ENCODE measurements at regions not wholly inside any gene's neighbourhood (a gene's known extent, or its start where the extent isn't known, plus 50 kb on each side); places are given as distances from the start of the nearest gene placed in this dataset.

DNA sequence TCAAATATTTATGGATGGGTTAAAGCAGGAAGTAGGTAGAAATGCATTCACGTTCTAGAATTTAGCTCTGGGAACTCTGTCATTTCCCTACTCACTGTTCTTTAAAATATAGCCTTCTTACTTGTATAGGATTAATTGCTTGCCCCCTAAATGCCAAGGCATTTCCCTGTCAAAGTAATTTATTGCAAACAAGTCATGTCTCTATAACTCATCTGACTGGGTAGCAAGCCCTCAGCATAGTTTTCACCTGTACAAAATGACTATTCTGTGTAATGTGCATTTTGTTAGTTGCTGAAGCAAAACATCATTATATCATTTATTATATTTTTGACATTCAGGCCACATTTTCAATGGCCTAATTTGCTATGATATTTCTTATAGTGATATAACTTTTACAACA, 1308.2 kb upstream of the EPHA6 start:
- TF ChIP-seq, protein P1, sequence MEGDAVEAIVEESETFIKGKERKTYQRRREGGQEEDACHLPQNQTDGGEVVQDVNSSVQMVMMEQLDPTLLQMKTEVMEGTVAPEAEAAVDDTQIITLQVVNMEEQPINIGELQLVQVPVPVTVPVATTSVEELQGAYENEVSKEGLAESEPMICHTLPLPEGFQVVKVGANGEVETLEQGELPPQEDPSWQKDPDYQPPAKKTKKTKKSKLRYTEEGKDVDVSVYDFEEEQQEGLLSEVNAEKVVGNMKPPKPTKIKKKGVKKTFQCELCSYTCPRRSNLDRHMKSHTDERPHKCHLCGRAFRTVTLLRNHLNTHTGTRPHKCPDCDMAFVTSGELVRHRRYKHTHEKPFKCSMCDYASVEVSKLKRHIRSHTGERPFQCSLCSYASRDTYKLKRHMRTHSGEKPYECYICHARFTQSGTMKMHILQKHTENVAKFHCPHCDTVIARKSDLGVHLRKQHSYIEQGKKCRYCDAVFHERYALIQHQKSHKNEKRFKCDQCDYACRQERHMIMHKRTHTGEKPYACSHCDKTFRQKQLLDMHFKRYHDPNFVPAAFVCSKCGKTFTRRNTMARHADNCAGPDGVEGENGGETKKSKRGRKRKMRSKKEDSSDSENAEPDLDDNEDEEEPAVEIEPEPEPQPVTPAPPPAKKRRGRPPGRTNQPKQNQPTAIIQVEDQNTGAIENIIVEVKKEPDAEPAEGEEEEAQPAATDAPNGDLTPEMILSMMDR (IDR thresholded peaks at IDR 0.05), result no peak
- TF ChIP-seq ETV6 (CRISPR knock-in tag; IDR thresholded peaks at IDR 0.05) (no peak), CREB1 (CRISPR knock-in tag; IDR thresholded peaks at IDR 0.05) (no peak), CREM (CRISPR knock-in tag; IDR thresholded peaks at IDR 0.05) (no peak), ERG (CRISPR knock-in tag; IDR thresholded peaks at IDR 0.05) (no peak), E2F1 (CRISPR knock-in tag; IDR thresholded peaks at IDR 0.05) (no peak), FOXP4 (CRISPR knock-in tag; IDR thresholded peaks at IDR 0.05) (no peak), CDX4 (CRISPR knock-in tag; IDR thresholded peaks at IDR 0.05; ENCODE audit: borderline replicate concordance) (no peak), AFF4 (CRISPR knock-in tag; IDR thresholded peaks at IDR 0.05; ENCODE audit: borderline replicate concordance) (no peak), NFATC4 (CRISPR knock-in tag; IDR thresholded peaks at IDR 0.05) (no peak), FOXP1 (CRISPR knock-in tag; IDR thresholded peaks at IDR 0.05; ENCODE audit: borderline replicate concordance) (no peak)
- TF ChIP-seq, protein P2, sequence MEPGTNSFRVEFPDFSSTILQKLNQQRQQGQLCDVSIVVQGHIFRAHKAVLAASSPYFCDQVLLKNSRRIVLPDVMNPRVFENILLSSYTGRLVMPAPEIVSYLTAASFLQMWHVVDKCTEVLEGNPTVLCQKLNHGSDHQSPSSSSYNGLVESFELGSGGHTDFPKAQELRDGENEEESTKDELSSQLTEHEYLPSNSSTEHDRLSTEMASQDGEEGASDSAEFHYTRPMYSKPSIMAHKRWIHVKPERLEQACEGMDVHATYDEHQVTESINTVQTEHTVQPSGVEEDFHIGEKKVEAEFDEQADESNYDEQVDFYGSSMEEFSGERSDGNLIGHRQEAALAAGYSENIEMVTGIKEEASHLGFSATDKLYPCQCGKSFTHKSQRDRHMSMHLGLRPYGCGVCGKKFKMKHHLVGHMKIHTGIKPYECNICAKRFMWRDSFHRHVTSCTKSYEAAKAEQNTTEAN (CRISPR knock-in tag; IDR thresholded peaks at IDR 0.05), result no peak

Measured in WTC11 (cell line).